ENCODE measurements at regions not wholly inside any gene's neighbourhood (a gene's known extent, or its start where the extent isn't known, plus 50 kb on each side); places are given as distances from the start of the nearest gene placed in this dataset.

- no peak for TF ChIP-seq CTCF (conservative IDR thresholded peaks at IDR 0.05; ENCODE audit: low read depth, low read length)
- no peak overlapping the region for H3K4me3 ChIP-seq (ENCODE audit: low read length)
- no peak for DNase-seq (ENCODE audit: low read depth)
These were observed 54.0 kb downstream of the C11orf91 start for GRCh38 chr11:33646629-33647028.

- no peak overlapping the region for H3K4me3 ChIP-seq (ENCODE audit: low read length)
- DNase-seq (ENCODE audit: low read depth), result no peak
- TF ChIP-seq CTCF (conservative IDR thresholded peaks at IDR 0.05; ENCODE audit: low read depth, low read length), result no peak
These were observed 54.5 kb downstream of the C11orf91 start for GRCh38 chr11:33646168-33646567.

- DNase-seq (ENCODE audit: low read depth), result no peak
- no peak overlapping the region for H3K4me3 ChIP-seq (ENCODE audit: low read length)
- TF ChIP-seq CTCF (conservative IDR thresholded peaks at IDR 0.05; ENCODE audit: low read depth, low read length), result no peak
These were observed 54.9 kb downstream of the C11orf91 start for GRCh38 chr11:33645686-33646085.

GRCh38 chr11:33643167-33643824 lies 57.3 kb downstream of the C11orf91 start:
- DNase-seq (ENCODE audit: low read depth), result no peak
- no peak for TF ChIP-seq CTCF (conservative IDR thresholded peaks at IDR 0.05; ENCODE audit: low read depth, low read length)
- no peak overlapping the region for H3K4me3 ChIP-seq (ENCODE audit: low read length)

GRCh38 chr11:33642461-33643166 lies 58.0 kb downstream of the C11orf91 start:
- no peak for DNase-seq (ENCODE audit: low read depth)

GRCh38 chr11:33640730-33641371 lies 59.8 kb downstream of the C11orf91 start:
- H3K4me3 ChIP-seq (ENCODE audit: low read length), result no peak overlapping the region
- DNase-seq (ENCODE audit: low read depth), result no peak
- TF ChIP-seq CTCF (conservative IDR thresholded peaks at IDR 0.05; ENCODE audit: low read depth, low read length), result no peak

More at GRCh38 chr11:33642461-33643166, 58.0 kb downstream of the C11orf91 start:
- no peak for TF ChIP-seq CTCF (conservative IDR thresholded peaks at IDR 0.05; ENCODE audit: low read depth, low read length)
- H3K4me3 ChIP-seq (ENCODE audit: low read length), result no peak overlapping the region

Data from retinal pigment epithelial cell (primary cell).